K562 (cell line): ENCODE measurements at regions not wholly inside any gene's neighbourhood (a gene's known extent, or its start where the extent isn't known, plus 50 kb on each side); places are given as distances from the start of the nearest gene placed in this dataset.

Experiments
- ATAC-seq: fragments of 200-7000 bp; cut with Tn5 transposase; 3 replicates; pipeline ENCODE4 v1.9.1; 2020; ENCODE audit warnings: moderate library complexity
- BruUV-seq: library from RNA; stranded (reverse); fragments of 400-500 nt; replicated peaks from 2 replicates; lab custom pipeline; 2021; lab: Mats Ljungman, UMichigan
- CTCF ChIA-PET: fragments of 300-600 bp; formaldehyde crosslinking; extraction: SDS; loops from one replicate; lab custom pipeline; 2021; ENCODE audit warnings: low intra/inter-chr PET ratio; lab: Yijun Ruan, JAX
- POLR2A ChIA-PET: fragments of 300-600, 350-650 bp; sonication (Branson Sonifier 250); formaldehyde crosslinking; extraction: SDS; loops from one replicate; lab custom pipeline; 2021; ENCODE audit warnings: antibody characterized with exemption, inconsistent platforms; lab: Yijun Ruan, JAX
- DNase-seq, 4 experiments: peaks; one replicate each; pipeline versions ENCODE4 v3.0.0 to v3.0.0-alpha.2; 2011 to 2018; ENCODE audit warnings: low spot score in 3 of 4, mixed read lengths in 3 of 4; ENCODE audit errors: extremely low read depth in 1 of 4
- FAIRE-seq: peaks from 2 replicates; lab custom pipeline; 2011; peaks lifted over from hg19 to GRCh38; lab: Jason Lieb, UNC
- H2AFZ ChIP-seq: 2 replicates; pipeline ENCODE4 v1.6.0; 2011; ENCODE audit warnings: low read depth, low read length, control low read depth, inconsistent platforms
- H3K27ac ChIP-seq: fragments of 200-600 bp; 3 replicates; pipeline ENCODE4 v1.8.0; 2011; ENCODE audit warnings: low read depth, mild to moderate bottlenecking, control low read depth, inconsistent platforms, low read length, moderate library complexity, mixed read lengths; ENCODE audit errors: extremely low read depth
- H3K27me3 ChIP-seq, 2 experiments: fragments of 300-600 bp in 1 of 2; 2 replicates in 1 of 2; 3 replicates in 1 of 2; pipeline versions ENCODE4 v1.6.0 to v1.8.0; 2011; ENCODE audit warnings: inconsistent platforms in 2 of 2, low read length in 2 of 2, mild to moderate bottlenecking in 1 of 2, mixed read lengths in 1 of 2, moderate library complexity in 1 of 2; ENCODE audit not compliant: control insufficient read depth in 2 of 2, insufficient read depth in 2 of 2
- H3K36me3 ChIP-seq: fragments of 300-600 bp; 3 replicates; pipeline ENCODE4 v1.8.0; 2011; ENCODE audit warnings: mild to moderate bottlenecking, low read length, inconsistent platforms; ENCODE audit not compliant: control insufficient read depth, insufficient read depth
- H3K4me1 ChIP-seq, 2 experiments: fragments of 200-600 bp in 1 of 2; replicated peaks in 1 of 2; 2 replicates in 1 of 2; 3 replicates in 1 of 2; pipeline versions ENCODE4 v1.5.1 to v1.8.0; 2011; ENCODE audit warnings: inconsistent platforms in 2 of 2, low read length in 2 of 2, mild to moderate bottlenecking in 1 of 2, mixed read lengths in 1 of 2, moderate library complexity in 1 of 2; ENCODE audit not compliant: control insufficient read depth in 2 of 2, insufficient read depth in 2 of 2
- H3K4me2 ChIP-seq: 2 replicates; pipeline ENCODE4 v1.6.1; 2011; ENCODE audit warnings: low read length, control low read depth, inconsistent platforms, mixed read lengths; ENCODE audit not compliant: insufficient read depth
- H3K4me3 ChIP-seq: fragments of 200-600 bp; sonication (generic), shearing (Covaris generic); 2 replicates; pipeline ENCODE4 v1.5.1; 2016; ENCODE audit warnings: control low read depth, inconsistent platforms
- H3K79me2 ChIP-seq: fragments of 200-600 bp; 3 replicates; pipeline ENCODE4 v1.8.0; 2011; ENCODE audit warnings: low read length, inconsistent platforms; ENCODE audit not compliant: control insufficient read depth, insufficient read depth
- H3K9ac ChIP-seq, 2 experiments: 2 replicates each; pipeline versions ENCODE4 v1.6.0 to v1.6.1; 2011; ENCODE audit warnings: low read depth in 2 of 2, low read length in 2 of 2, control low read depth in 1 of 2, inconsistent platforms in 1 of 2, mild to moderate bottlenecking in 1 of 2, mixed read lengths in 1 of 2; ENCODE audit not compliant: insufficient read depth in 1 of 2
- H3K9me1 ChIP-seq: one replicate; pipeline ENCODE4 v1.6.0; 2011; ENCODE audit warnings: inconsistent platforms, mild to moderate bottlenecking, low read length, moderate library complexity; ENCODE audit not compliant: control insufficient read depth, insufficient read depth
- H3K9me3 ChIP-seq: replicated peaks from 2 replicates; pipeline ENCODE4 v1.5.1; 2011; ENCODE audit warnings: low read depth, low read length, inconsistent platforms; ENCODE audit not compliant: control insufficient read depth, insufficient read depth
- H4K20me1 ChIP-seq: replicated peaks from 2 replicates; pipeline ENCODE4 v1.6.1; 2011; ENCODE audit warnings: low read length, inconsistent platforms, mixed read lengths; ENCODE audit not compliant: control insufficient read depth, insufficient read depth
- EZH2 ChIP-seq: IDR thresholded peaks from 2 replicates; pipeline ENCODE4 v1.6.1; 2012; ENCODE audit warnings: low read depth, mild to moderate bottlenecking, inconsistent platforms, low read length, borderline replicate concordance
- HNRNPLL ChIP-seq: fragments of 200-400 bp; formaldehyde crosslinking; IDR thresholded peaks from 2 replicates; pipeline ENCODE4 v1.6.1; 2017; ENCODE audit warnings: low read length, low read depth, mild to moderate bottlenecking; ENCODE audit not compliant: poor library complexity, severe bottlenecking
- IFI16 ChIP-seq: fragments of 250-450 bp; sonication (Bioruptor Pico); IDR thresholded peaks from 2 replicates; pipeline ENCODE4 v2.1.2; 2022; ENCODE audit warnings: mild to moderate bottlenecking, inconsistent platforms
- JUN ChIP-seq, 2 experiments: sonication (generic) in 1 of 2; formaldehyde crosslinking in 1 of 2; IDR thresholded peaks; 2 replicates each; pipeline versions ENCODE4 v1.6.1 to v1.8.0; 2012 to 2022; ENCODE audit warnings: borderline replicate concordance in 2 of 2, mild to moderate bottlenecking in 2 of 2, improper control_type of control experiment in 1 of 2, low read depth in 1 of 2, low read length in 1 of 2, missing genetic modification reagents in 1 of 2
- KDM2B ChIP-seq: fragments of 250-450 bp; sonication (Bioruptor Pico); IDR thresholded peaks from 2 replicates; pipeline ENCODE4 v1.8.0; 2021; ENCODE audit warnings: mild to moderate bottlenecking, moderate library complexity
- NCOR1 ChIP-seq: fragments of 450-650 bp; IDR thresholded peaks from 2 replicates; pipeline ENCODE4 v1.6.1; 2016; ENCODE audit warnings: mild to moderate bottlenecking, moderate library complexity
- YY1 ChIP-seq, 3 experiments: IDR thresholded peaks; 2 replicates each; pipeline ENCODE4 v1.6.1; 2011; ENCODE audit warnings: low read length in 2 of 3, mild to moderate bottlenecking in 2 of 3, moderate library complexity in 2 of 3, borderline replicate concordance in 1 of 3, control low read depth in 1 of 3, low read depth in 1 of 3; ENCODE audit not compliant: insufficient read depth in 3 of 3, insufficient replicate concordance in 2 of 3, control insufficient read depth in 1 of 3, insufficient read length in 1 of 3; ENCODE audit errors: extremely low read depth in 1 of 3
- ZKSCAN8 ChIP-seq: fragments of 200-800 bp; sonication (Bioruptor generic); IDR thresholded peaks from 2 replicates; pipeline ENCODE4 v1.6.1; 2016; ENCODE audit warnings: missing genetic modification characterization, missing compliant biosample characterization
- whole genome bisulfite sequencing: fragments of 100-300 bp; shearing (Covaris generic); methylation state at CpG from one replicate; pipeline ENCODE4 v1.1.6; 2016; ENCODE audit warnings: low coverage, mixed read lengths; ENCODE audit not compliant: insufficient coverage; ENCODE audit errors: missing lambda C conversion rate; 5-methylcytosine and 5-hydroxymethylcytosine counted together
- in situ Hi-C: fragments of 300-500 bp; cut with MboI; formaldehyde crosslinking; loops from 4 replicates; pipeline ENCODE4 v1.15.0; 2018; ENCODE audit warnings: inconsistent platforms, mixed read lengths
- intact Hi-C: fragments of 100-400 bp; cut with micrococcal nuclease; formaldehyde crosslinking; loops from 2 replicates; pipeline ENCODE4 v1.14.2; 2022
- TF ChIP-seq, protein P1 (sequence below), 3 experiments: IDR thresholded peaks in 2 of 3; conservative IDR thresholded peaks in 1 of 3; 2 replicates each; pipeline ENCODE4 v1.5.1; 2011 to 2012; ENCODE audit warnings: low read length in 3 of 3, mild to moderate bottlenecking in 3 of 3, control low read depth in 2 of 3, improper control_type of control experiment in 1 of 3, inconsistent platforms in 1 of 3, low read depth in 1 of 3, mixed read lengths in 1 of 3, moderate library complexity in 1 of 3; ENCODE audit not compliant: insufficient read depth in 2 of 3
- TF ChIP-seq, protein P2 (sequence below): sonication (generic); formaldehyde crosslinking; IDR thresholded peaks from 2 replicates; pipeline ENCODE4 v1.8.0; 2022; ENCODE audit warnings: missing genetic modification reagents, mild to moderate bottlenecking, moderate library complexity, borderline replicate concordance
- TF ChIP-seq, protein P3 (sequence below): fragments of 150-350 bp; IDR thresholded peaks from 2 replicates; pipeline ENCODE4 v1.6.1; 2014; ENCODE audit warnings: low read depth, mild to moderate bottlenecking, low read length, borderline replicate concordance

DNA sequence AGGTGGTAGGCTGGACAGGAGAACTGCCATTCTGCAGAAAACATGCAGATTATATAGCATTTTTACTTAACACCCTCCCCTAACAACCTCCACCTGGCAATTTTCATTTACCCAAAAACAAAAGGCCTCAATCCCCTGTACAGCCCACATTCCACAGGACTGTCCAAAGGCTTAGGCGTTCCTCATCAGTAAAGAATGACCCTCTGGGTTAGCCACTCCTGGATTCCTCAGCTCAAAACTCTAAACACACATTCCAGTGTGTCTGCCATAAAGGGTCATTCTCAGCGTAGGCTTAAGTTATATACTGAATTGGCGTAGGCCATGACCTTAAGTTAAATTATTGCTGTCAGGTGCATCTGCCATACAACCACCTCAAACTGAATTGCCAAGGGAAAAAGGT, 261.8 kb upstream of the CHAC2 start:
- no TSS peak for BruUV-seq
- Histone ChIP-seq H3K9ac (no peak overlapping the region), H2AFZ (no peak overlapping the region), H3K79me2 (no peaks in the 10 kb centered on the region), H3K36me3 (no peaks in the 10 kb centered on the region), H3K4me2 (no peak overlapping the region), H3K9me3 (no peaks in the 10 kb centered on the region), H4K20me1 (no peaks in the 10 kb centered on the region), H3K27ac (no peak overlapping the region), H3K9me1 (no peaks in the 10 kb centered on the region), H3K4me1 (no peaks in the 10 kb centered on the region), H3K27me3 (no peaks in the 10 kb centered on the region), H3K4me3 (no peak overlapping the region)
- no peak for DNase-seq
- no peak for FAIRE-seq
- no peak for ATAC-seq
- WGBS: 0% methylated on average over 3 of the region's 3 CpGs
- intact Hi-C loops (no loop called here), in situ Hi-C loops (no loop called here)
- ChIA-PET POLR2A (no interaction called here), CTCF (no interaction called here)
- TF ChIP-seq NCOR1: no peak
- TF ChIP-seq, protein P1, sequence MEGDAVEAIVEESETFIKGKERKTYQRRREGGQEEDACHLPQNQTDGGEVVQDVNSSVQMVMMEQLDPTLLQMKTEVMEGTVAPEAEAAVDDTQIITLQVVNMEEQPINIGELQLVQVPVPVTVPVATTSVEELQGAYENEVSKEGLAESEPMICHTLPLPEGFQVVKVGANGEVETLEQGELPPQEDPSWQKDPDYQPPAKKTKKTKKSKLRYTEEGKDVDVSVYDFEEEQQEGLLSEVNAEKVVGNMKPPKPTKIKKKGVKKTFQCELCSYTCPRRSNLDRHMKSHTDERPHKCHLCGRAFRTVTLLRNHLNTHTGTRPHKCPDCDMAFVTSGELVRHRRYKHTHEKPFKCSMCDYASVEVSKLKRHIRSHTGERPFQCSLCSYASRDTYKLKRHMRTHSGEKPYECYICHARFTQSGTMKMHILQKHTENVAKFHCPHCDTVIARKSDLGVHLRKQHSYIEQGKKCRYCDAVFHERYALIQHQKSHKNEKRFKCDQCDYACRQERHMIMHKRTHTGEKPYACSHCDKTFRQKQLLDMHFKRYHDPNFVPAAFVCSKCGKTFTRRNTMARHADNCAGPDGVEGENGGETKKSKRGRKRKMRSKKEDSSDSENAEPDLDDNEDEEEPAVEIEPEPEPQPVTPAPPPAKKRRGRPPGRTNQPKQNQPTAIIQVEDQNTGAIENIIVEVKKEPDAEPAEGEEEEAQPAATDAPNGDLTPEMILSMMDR (IDR thresholded peaks at IDR 0.05 in 2 of 3, conservative IDR thresholded peaks at IDR 0.05 in 1 of 3; ENCODE audit: insufficient read depth in 2 of 3, low read depth in 1 of 3, low read length in 3 of 3): no peak
- TF ChIP-seq KDM2B: no peak
- TF ChIP-seq, protein P2, sequence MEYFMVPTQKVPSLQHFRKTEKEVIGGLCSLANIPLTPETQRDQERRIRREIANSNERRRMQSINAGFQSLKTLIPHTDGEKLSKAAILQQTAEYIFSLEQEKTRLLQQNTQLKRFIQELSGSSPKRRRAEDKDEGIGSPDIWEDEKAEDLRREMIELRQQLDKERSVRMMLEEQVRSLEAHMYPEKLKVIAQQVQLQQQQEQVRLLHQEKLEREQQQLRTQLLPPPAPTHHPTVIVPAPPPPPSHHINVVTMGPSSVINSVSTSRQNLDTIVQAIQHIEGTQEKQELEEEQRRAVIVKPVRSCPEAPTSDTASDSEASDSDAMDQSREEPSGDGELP (CRISPR knock-in tag): no peak
- no peak for TF ChIP-seq IFI16 (CRISPR knock-in tag)
- TF ChIP-seq, protein P3, sequence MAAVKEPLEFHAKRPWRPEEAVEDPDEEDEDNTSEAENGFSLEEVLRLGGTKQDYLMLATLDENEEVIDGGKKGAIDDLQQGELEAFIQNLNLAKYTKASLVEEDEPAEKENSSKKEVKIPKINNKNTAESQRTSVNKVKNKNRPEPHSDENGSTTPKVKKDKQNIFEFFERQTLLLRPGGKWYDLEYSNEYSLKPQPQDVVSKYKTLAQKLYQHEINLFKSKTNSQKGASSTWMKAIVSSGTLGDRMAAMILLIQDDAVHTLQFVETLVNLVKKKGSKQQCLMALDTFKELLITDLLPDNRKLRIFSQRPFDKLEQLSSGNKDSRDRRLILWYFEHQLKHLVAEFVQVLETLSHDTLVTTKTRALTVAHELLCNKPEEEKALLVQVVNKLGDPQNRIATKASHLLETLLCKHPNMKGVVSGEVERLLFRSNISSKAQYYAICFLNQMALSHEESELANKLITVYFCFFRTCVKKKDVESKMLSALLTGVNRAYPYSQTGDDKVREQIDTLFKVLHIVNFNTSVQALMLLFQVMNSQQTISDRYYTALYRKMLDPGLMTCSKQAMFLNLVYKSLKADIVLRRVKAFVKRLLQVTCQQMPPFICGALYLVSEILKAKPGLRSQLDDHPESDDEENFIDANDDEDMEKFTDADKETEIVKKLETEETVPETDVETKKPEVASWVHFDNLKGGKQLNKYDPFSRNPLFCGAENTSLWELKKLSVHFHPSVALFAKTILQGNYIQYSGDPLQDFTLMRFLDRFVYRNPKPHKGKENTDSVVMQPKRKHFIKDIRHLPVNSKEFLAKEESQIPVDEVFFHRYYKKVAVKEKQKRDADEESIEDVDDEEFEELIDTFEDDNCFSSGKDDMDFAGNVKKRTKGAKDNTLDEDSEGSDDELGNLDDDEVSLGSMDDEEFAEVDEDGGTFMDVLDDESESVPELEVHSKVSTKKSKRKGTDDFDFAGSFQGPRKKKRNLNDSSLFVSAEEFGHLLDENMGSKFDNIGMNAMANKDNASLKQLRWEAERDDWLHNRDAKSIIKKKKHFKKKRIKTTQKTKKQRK: no peak
- no peak for TF ChIP-seq HNRNPLL
- TF ChIP-seq EZH2: no peak
- TF ChIP-seq JUN (IDR thresholded peaks at IDR 0.05; ENCODE audit: borderline replicate concordance, low read depth, low read length): no peak
- TF ChIP-seq JUN (CRISPR knock-in tag; IDR thresholded peaks at IDR 0.05; ENCODE audit: borderline replicate concordance): no peak
- TF ChIP-seq ZKSCAN8 (CRISPR knock-in tag): no peak
- TF ChIP-seq YY1 (IDR thresholded peaks at IDR 0.05; ENCODE audit: borderline replicate concordance in 1 of 3, control insufficient read depth in 1 of 3, extremely low read depth in 1 of 3, insufficient read depth in 3 of 3, insufficient read length in 1 of 3, insufficient replicate concordance in 2 of 3, low read depth in 1 of 3, low read length in 2 of 3): no peak
